Endothelial cell of umbilical vein (primary cell): ENCODE measurements at regions not wholly inside any gene's neighbourhood (a gene's known extent, or its start where the extent isn't known, plus 50 kb on each side); places are given as distances from the start of the nearest gene placed in this dataset.

Experiments used
- BruUV-seq: library from RNA; stranded (reverse); fragments of 400-500 nt; replicated peaks from 2 replicates; lab custom pipeline; 2021; lab: Mats Ljungman, UMichigan
- CTCF ChIA-PET: fragments of 300-600, 350-600 bp; sonication (Branson Sonifier 250); formaldehyde crosslinking; loops from one replicate; lab custom pipeline; 2021; ENCODE audit warnings: antibody characterized with exemption, inconsistent platforms; lab: Charles Lee
- POLR2A ChIA-PET: fragments of 300-600, 350-600 bp; sonication (Branson Sonifier 250); formaldehyde crosslinking; loops from one replicate; lab custom pipeline; 2021; ENCODE audit warnings: antibody characterized with exemption, inconsistent platforms; lab: Charles Lee
- DNase-seq: peaks from one replicate; pipeline ENCODE4 v3.0.0-alpha.2; 2011; ENCODE audit warnings: low read depth, low spot score
- FAIRE-seq: peaks from 2 replicates; lab custom pipeline; 2011; peaks lifted over from hg19 to GRCh38; lab: Jason Lieb, UNC
- H2AFZ ChIP-seq: 2 replicates; pipeline ENCODE4 v1.6.0; 2012; ENCODE audit warnings: low read depth, low read length, control low read depth, inconsistent platforms
- H3K27ac ChIP-seq: 2 replicates; pipeline ENCODE4 v1.5.1; 2011; ENCODE audit warnings: low read depth, mild to moderate bottlenecking, control low read depth, low read length, moderate library complexity; ENCODE audit not compliant: insufficient read depth
- H3K27me3 ChIP-seq, 2 experiments: 2 replicates each; pipeline versions ENCODE4 v1.6.0 to v1.6.1; 2011; ENCODE audit warnings: low read length in 2 of 2, mixed read lengths in 1 of 2; ENCODE audit not compliant: control insufficient read depth in 2 of 2, insufficient read depth in 2 of 2
- H3K36me3 ChIP-seq, 2 experiments: 2 replicates in 1 of 2; 3 replicates in 1 of 2; pipeline ENCODE4 v1.5.1; 2011; ENCODE audit warnings: low read length in 2 of 2, mild to moderate bottlenecking in 1 of 2, moderate library complexity in 1 of 2; ENCODE audit not compliant: control insufficient read depth in 2 of 2, insufficient read depth in 2 of 2; ENCODE audit errors: extremely low read depth in 1 of 2
- H3K4me1 ChIP-seq: 3 replicates; pipeline ENCODE4 v1.5.1; 2011; ENCODE audit warnings: mild to moderate bottlenecking, low read length; ENCODE audit not compliant: control insufficient read depth, insufficient read depth; ENCODE audit errors: extremely low read depth
- H3K4me2 ChIP-seq: 2 replicates; pipeline ENCODE4 v1.6.1; 2011; ENCODE audit warnings: low read length, control low read depth, mixed read lengths; ENCODE audit not compliant: insufficient read depth
- H3K4me3 ChIP-seq, 3 experiments: fragments of 200-600 bp in 1 of 3; sonication (generic), shearing (Covaris generic) in 1 of 3; replicated peaks in 1 of 3; 2 replicates each; pipeline ENCODE4 v1.5.1; 2011 to 2016; ENCODE audit warnings: control low read depth in 3 of 3, low read length in 3 of 3, mild to moderate bottlenecking in 2 of 3, inconsistent platforms in 1 of 3, low read depth in 1 of 3, moderate library complexity in 1 of 3; ENCODE audit not compliant: insufficient read depth in 1 of 3
- H3K79me2 ChIP-seq: 2 replicates; pipeline ENCODE4 v1.6.0; 2012; ENCODE audit warnings: low read length, inconsistent platforms; ENCODE audit not compliant: control insufficient read depth, insufficient read depth
- H3K9ac ChIP-seq: replicated peaks from 2 replicates; pipeline ENCODE3; 2011; ENCODE audit warnings: low read length, control low read depth; ENCODE audit not compliant: insufficient read depth; ENCODE audit errors: extremely low read depth
- H3K9me1 ChIP-seq: replicated peaks from 3 replicates; pipeline ENCODE4 v1.6.0; 2011; ENCODE audit warnings: mild to moderate bottlenecking, low read length; ENCODE audit not compliant: control insufficient read depth, insufficient read depth; ENCODE audit errors: extremely low read depth
- H3K9me3 ChIP-seq: replicated peaks from 2 replicates; pipeline ENCODE4 v1.5.1; 2012; ENCODE audit warnings: low read length, inconsistent platforms; ENCODE audit not compliant: control insufficient read depth, insufficient read depth
- H4K20me1 ChIP-seq: replicated peaks from 2 replicates; pipeline ENCODE3; 2011; ENCODE audit warnings: mild to moderate bottlenecking, low read length; ENCODE audit not compliant: control insufficient read depth, insufficient read depth; ENCODE audit errors: extremely low read depth
- EZH2 ChIP-seq: IDR thresholded peaks from 2 replicates; pipeline ENCODE4 v1.6.1; 2012; ENCODE audit warnings: borderline replicate concordance, low read depth, mild to moderate bottlenecking, moderate library complexity, low read length, inconsistent platforms; ENCODE audit not compliant: severe bottlenecking
- GATA2 ChIP-seq: IDR thresholded peaks from 2 replicates; pipeline ENCODE4 v1.7.0; 2011; ENCODE audit warnings: low read depth, mild to moderate bottlenecking, moderate library complexity, mixed read lengths, low read length; ENCODE audit not compliant: insufficient read length, insufficient read depth
- JUN ChIP-seq: IDR thresholded peaks from 2 replicates; pipeline ENCODE4 v1.6.1; 2011; ENCODE audit warnings: borderline replicate concordance, low read depth; ENCODE audit not compliant: insufficient read length, insufficient read depth
- POLR2A ChIP-seq: IDR thresholded peaks from 2 replicates; pipeline ENCODE4 v1.6.1; 2012; ENCODE audit warnings: low read depth, mild to moderate bottlenecking, control low read depth, low read length
- POLR2AphosphoS5 ChIP-seq: IDR thresholded peaks from 2 replicates; pipeline ENCODE4 v1.6.1; 2012; ENCODE audit warnings: low read depth, mild to moderate bottlenecking, control low read depth, low read length, moderate library complexity; ENCODE audit not compliant: insufficient read depth
- dilution Hi-C: fragments of 300-500 bp; cut with MboI; formaldehyde crosslinking; loops from one replicate; pipeline ENCODE4 v1.15.0; 2019; ENCODE audit warnings: low sequenced_read_pairs; ENCODE audit not compliant: extremely low pct_ligation_motif_present
- intact Hi-C: fragments of 100-400 bp; cut with micrococcal nuclease; formaldehyde crosslinking; loops from one replicate; pipeline ENCODE4 v1.10.0; 2022
- TF ChIP-seq, protein P1 (sequence below): IDR thresholded peaks from 2 replicates; pipeline ENCODE4 v1.6.1; 2011; ENCODE audit not compliant: insufficient read depth, insufficient read length
- TF ChIP-seq, protein P2 (sequence below), 2 donors: IDR thresholded peaks; 1 replicate in 1 of 2; 2 replicates in 1 of 2; pipeline ENCODE4 v1.5.1; 2011; ENCODE audit warnings: low read length in 2 of 2, mild to moderate bottlenecking in 2 of 2, moderate library complexity in 2 of 2, control low read depth in 1 of 2, inconsistent platforms in 1 of 2, low read depth in 1 of 2; ENCODE audit not compliant: insufficient read depth in 1 of 2; ENCODE audit errors: extremely low read depth in 1 of 2

DNA sequence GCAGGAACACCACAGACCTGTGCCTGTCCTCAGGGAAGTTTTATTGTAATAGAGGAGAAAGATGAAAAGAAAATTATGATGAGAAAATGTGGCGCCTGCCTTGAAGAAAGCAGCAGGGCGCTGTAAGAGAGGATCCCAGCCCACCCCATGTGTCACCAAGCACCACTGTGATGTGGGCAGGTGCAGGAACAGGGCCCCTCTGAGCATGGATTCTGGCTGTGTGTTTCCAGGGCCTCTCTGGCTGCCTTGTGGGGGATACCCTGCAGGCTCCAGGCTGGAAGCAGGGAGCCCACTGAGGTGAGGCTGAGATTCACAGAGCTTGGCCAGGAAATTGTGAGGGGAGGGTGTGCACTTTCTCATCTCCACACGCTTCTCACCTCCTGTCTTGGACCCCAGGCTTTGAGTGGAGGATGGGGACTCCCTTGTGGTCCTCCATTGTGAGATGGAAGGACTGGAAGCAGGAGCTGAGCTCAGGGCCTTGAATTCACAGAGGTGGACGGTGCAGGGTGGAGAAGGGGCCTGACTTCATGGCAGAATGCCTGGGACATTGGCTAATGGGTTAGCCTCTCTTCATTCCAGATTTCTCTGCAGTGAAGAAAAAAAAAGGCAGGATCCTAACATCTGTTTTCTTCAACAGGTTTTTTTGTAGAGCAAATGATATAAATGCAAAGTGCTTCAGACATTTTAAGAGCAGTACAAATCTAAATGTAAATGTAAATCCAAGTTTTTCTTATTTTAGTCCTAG is 246.6 kb upstream of the B3GAT1 start:
- H3K4me2 ChIP-seq, result no peak overlapping the region
- H3K9me1 ChIP-seq, result no peaks in the 10 kb centered on the region
- intact Hi-C loops, result no loop called here
- no peaks in the 10 kb centered on the region for H3K27me3 ChIP-seq
- no TSS peak for BruUV-seq
- peaks cover 3% of the 10 kb centered on the region for H3K9me3 ChIP-seq
- no peak overlapping the region for H2AFZ ChIP-seq
- H3K27ac ChIP-seq, result no peak overlapping the region
- POLR2A ChIA-PET, result no interaction called here
- FAIRE-seq, result no peak
- no peak overlapping the region for H3K9ac ChIP-seq
- no peaks in the 10 kb centered on the region for H4K20me1 ChIP-seq
- no peaks in the 10 kb centered on the region for H3K36me3 ChIP-seq
- CTCF ChIA-PET, result no interaction called here
- no peak for TF ChIP-seq JUN
- no peak for TF ChIP-seq POLR2A
- TF ChIP-seq, protein P1, sequence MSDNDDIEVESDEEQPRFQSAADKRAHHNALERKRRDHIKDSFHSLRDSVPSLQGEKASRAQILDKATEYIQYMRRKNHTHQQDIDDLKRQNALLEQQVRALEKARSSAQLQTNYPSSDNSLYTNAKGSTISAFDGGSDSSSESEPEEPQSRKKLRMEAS, result no peak
- no peak for TF ChIP-seq EZH2
- TF ChIP-seq, protein P2, sequence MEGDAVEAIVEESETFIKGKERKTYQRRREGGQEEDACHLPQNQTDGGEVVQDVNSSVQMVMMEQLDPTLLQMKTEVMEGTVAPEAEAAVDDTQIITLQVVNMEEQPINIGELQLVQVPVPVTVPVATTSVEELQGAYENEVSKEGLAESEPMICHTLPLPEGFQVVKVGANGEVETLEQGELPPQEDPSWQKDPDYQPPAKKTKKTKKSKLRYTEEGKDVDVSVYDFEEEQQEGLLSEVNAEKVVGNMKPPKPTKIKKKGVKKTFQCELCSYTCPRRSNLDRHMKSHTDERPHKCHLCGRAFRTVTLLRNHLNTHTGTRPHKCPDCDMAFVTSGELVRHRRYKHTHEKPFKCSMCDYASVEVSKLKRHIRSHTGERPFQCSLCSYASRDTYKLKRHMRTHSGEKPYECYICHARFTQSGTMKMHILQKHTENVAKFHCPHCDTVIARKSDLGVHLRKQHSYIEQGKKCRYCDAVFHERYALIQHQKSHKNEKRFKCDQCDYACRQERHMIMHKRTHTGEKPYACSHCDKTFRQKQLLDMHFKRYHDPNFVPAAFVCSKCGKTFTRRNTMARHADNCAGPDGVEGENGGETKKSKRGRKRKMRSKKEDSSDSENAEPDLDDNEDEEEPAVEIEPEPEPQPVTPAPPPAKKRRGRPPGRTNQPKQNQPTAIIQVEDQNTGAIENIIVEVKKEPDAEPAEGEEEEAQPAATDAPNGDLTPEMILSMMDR (IDR thresholded peaks at IDR 0.05; ENCODE audit: extremely low read depth in 1 of 2, insufficient read depth in 1 of 2, low read depth in 1 of 2, low read length in 2 of 2), result no peak
- no peak for TF ChIP-seq POLR2AphosphoS5
- no peak for TF ChIP-seq GATA2
- no peak for DNase-seq
- dilution Hi-C loops, result no loop called here
- H3K4me3 ChIP-seq, result no peak overlapping the region
- no peaks in the 10 kb centered on the region for H3K79me2 ChIP-seq
- H3K4me1 ChIP-seq, result no peaks in the 10 kb centered on the region
